ENCODE measurements at regions not wholly inside any gene's neighbourhood (a gene's known extent, or its start where the extent isn't known, plus 50 kb on each side); places are given as distances from the start of the nearest gene placed in this dataset.

GRCh38 chr4:27215220-27215826 lies 354.7 kb downstream of the STIM2 start:
- TF ChIP-seq CTCF (IDR thresholded peaks at IDR 0.05; ENCODE audit: control extremely low read depth, extremely low read depth, low read depth, missing control alignments) = no peak
- CTCF ChIA-PET = no interaction called here
- DNase-seq (ENCODE audit: extremely low spot score) = no peak
- POLR2A ChIA-PET = no interaction called here

- POLR2A ChIA-PET = no interaction called here
- DNase-seq (ENCODE audit: extremely low spot score) = no peak
- TF ChIP-seq CTCF (IDR thresholded peaks at IDR 0.05; ENCODE audit: control extremely low read depth, extremely low read depth, low read depth, missing control alignments) = no peak
- CTCF ChIA-PET = interaction anchor here (1.0 to 1.2 kb wide), 3 partner anchors 10 to 29 kb away, joined by 3 read pairs; no protein-coding TSS in a partner anchor
Measured at GRCh38 chr4:27217261-27217769, 356.7 kb downstream of the STIM2 start.

- POLR2A ChIA-PET = no interaction called here
- DNase-seq (ENCODE audit: extremely low spot score) = no peak
- no peak for TF ChIP-seq CTCF (IDR thresholded peaks at IDR 0.05; ENCODE audit: control extremely low read depth, extremely low read depth, low read depth, missing control alignments)
- CTCF ChIA-PET = no interaction called here
Measured at GRCh38 chr4:27218013-27218412, 357.4 kb downstream of the STIM2 start.

- POLR2A ChIA-PET = no interaction called here
- CTCF ChIA-PET = no interaction called here
- TF ChIP-seq CTCF (IDR thresholded peaks at IDR 0.05; ENCODE audit: control extremely low read depth, extremely low read depth, low read depth, missing control alignments) = no peak
- no peak for DNase-seq (ENCODE audit: extremely low spot score)
Measured at GRCh38 chr4:27223326-27223725, 362.7 kb downstream of the STIM2 start.

GRCh38 chr4:27233531-27233930 lies 372.9 kb downstream of the STIM2 start:
- CTCF ChIA-PET = no interaction called here
- TF ChIP-seq CTCF (IDR thresholded peaks at IDR 0.05; ENCODE audit: control extremely low read depth, extremely low read depth, low read depth, missing control alignments) = no peak

GRCh38 chr4:27234306-27234899 lies 373.8 kb downstream of the STIM2 start:
- no peak for DNase-seq (ENCODE audit: extremely low spot score)
- no peak for TF ChIP-seq CTCF (IDR thresholded peaks at IDR 0.05; ENCODE audit: control extremely low read depth, extremely low read depth, low read depth, missing control alignments)
- ChIA-PET POLR2A (no interaction called here), CTCF (no interaction called here)

More at GRCh38 chr4:27233531-27233930, 372.9 kb downstream of the STIM2 start:
- POLR2A ChIA-PET = no interaction called here
- DNase-seq (ENCODE audit: extremely low spot score) = no peak
